SK-N-MC (cell line): ENCODE measurements at regions not wholly inside any gene's neighbourhood (a gene's known extent, or its start where the extent isn't known, plus 50 kb on each side); places are given as distances from the start of the nearest gene placed in this dataset.

Experiments used
- EZH2 ChIP-seq: fragments of 200-600 bp; sonication (generic); IDR thresholded peaks from one replicate; pipeline ENCODE4 v1.6.1; 2017; ENCODE audit warnings: antibody characterized with exemption
- POLR2AphosphoS5 ChIP-seq: IDR thresholded peaks from 2 replicates; pipeline ENCODE4 v1.6.1; 2012; ENCODE audit warnings: mild to moderate bottlenecking, low read depth, low read length, borderline replicate concordance

- TF ChIP-seq EZH2 (no peak), POLR2AphosphoS5 (no peak)
Measured at GRCh38 chr14:53375599-53375998, 222.5 kb upstream of the DDHD1 start.
